WTC11 (cell line): ENCODE measurements at regions not wholly inside any gene's neighbourhood (a gene's known extent, or its start where the extent isn't known, plus 50 kb on each side); places are given as distances from the start of the nearest gene placed in this dataset.

Experiments used
- ATAC-seq: fragments of 200-7000 bp; cut with Tn5 transposase; 2 replicates; pipeline ENCODE4 v1.10.0; 2021; ENCODE audit warnings: mild to moderate bottlenecking, moderate library complexity
- CTCF ChIA-PET: fragments of 300-600 bp; sonication (Branson Sonifier 250); formaldehyde crosslinking; loops from one replicate; lab custom pipeline; 2021; ENCODE audit warnings: antibody characterized with exemption; lab: Charles Lee
- POLR2A ChIA-PET: fragments of 350-600 bp; sonication (Branson Sonifier 250); formaldehyde crosslinking; loops from one replicate; lab custom pipeline; 2021; ENCODE audit warnings: antibody characterized with exemption; lab: Charles Lee
- DNase-seq: peaks from one replicate; pipeline ENCODE4 v3.0.0; 2021; ENCODE audit warnings: low spot score
- H3K27ac Mint-ChIP-seq: 2 replicates; pipeline ENCODE4 v1.8.0; 2021; ENCODE audit warnings: mixed read lengths
- H3K27me3 Mint-ChIP-seq: 2 replicates; pipeline ENCODE4 v1.8.0; 2021; ENCODE audit warnings: low read depth, mild to moderate bottlenecking, moderate library complexity, mixed read lengths
- H3K36me3 Mint-ChIP-seq: 2 replicates; pipeline ENCODE4 v1.8.0; 2021; ENCODE audit warnings: mixed read lengths
- H3K4me1 Mint-ChIP-seq: 2 replicates; pipeline ENCODE4 v1.8.0; 2022; ENCODE audit warnings: mixed read lengths
- H3K4me3 Mint-ChIP-seq: 2 replicates; pipeline ENCODE4 v1.8.0; 2021; ENCODE audit warnings: mild to moderate bottlenecking, moderate library complexity, mixed read lengths
- H3K9me3 Mint-ChIP-seq: 2 replicates; pipeline ENCODE4 v1.8.0; 2021; ENCODE audit warnings: mixed read lengths
- ATF1 ChIP-seq: sonication (generic); formaldehyde crosslinking; IDR thresholded peaks from 2 replicates; pipeline ENCODE4 v1.8.1; 2023; ENCODE audit warnings: mild to moderate bottlenecking, moderate library complexity, missing genetic modification reagents
- ELF4 ChIP-seq: sonication (generic); formaldehyde crosslinking; IDR thresholded peaks from 2 replicates; pipeline ENCODE4 v1.8.1; 2022; ENCODE audit warnings: low read depth, mild to moderate bottlenecking, moderate library complexity, missing genetic modification reagents
- EMX1 ChIP-seq: fragments of 250-450 bp; sonication (Bioruptor Pico); IDR thresholded peaks from 2 replicates; pipeline ENCODE4 v1.8.0; 2021; ENCODE audit warnings: mild to moderate bottlenecking
- ETV6 ChIP-seq: sonication (generic); formaldehyde crosslinking; IDR thresholded peaks from 2 replicates; pipeline ENCODE4 v1.8.1; 2022; ENCODE audit warnings: mild to moderate bottlenecking, missing genetic modification reagents
- IRF2 ChIP-seq: sonication (generic); formaldehyde crosslinking; IDR thresholded peaks from 2 replicates; pipeline ENCODE4 v1.8.0; 2022; ENCODE audit warnings: low read depth, missing genetic modification reagents, borderline replicate concordance
- JAZF1 ChIP-seq: fragments of 250-450 bp; sonication (Bioruptor Pico); IDR thresholded peaks from 2 replicates; pipeline ENCODE4 v1.9.0; 2021; ENCODE audit warnings: moderate library complexity, mild to moderate bottlenecking, inconsistent platforms
- MXD4 ChIP-seq: fragments of 250-450 bp; sonication (Bioruptor Pico); IDR thresholded peaks from 2 replicates; pipeline ENCODE4 v1.8.0; 2021; ENCODE audit warnings: mild to moderate bottlenecking, moderate library complexity, borderline replicate concordance
- NFATC4 ChIP-seq: fragments of 250-450 bp; sonication (Bioruptor Pico); IDR thresholded peaks from 2 replicates; pipeline ENCODE4 v1.9.0; 2021; ENCODE audit warnings: mild to moderate bottlenecking
- NFYB ChIP-seq: sonication (generic); formaldehyde crosslinking; conservative IDR thresholded peaks from 2 replicates; pipeline ENCODE4 v1.8.0; 2022; ENCODE audit warnings: low read depth, missing genetic modification reagents
- NR2C2 ChIP-seq: sonication (generic); formaldehyde crosslinking; IDR thresholded peaks from 2 replicates; pipeline ENCODE4 v1.8.0; 2022; ENCODE audit warnings: mild to moderate bottlenecking, missing genetic modification reagents
- OVOL2 ChIP-seq: fragments of 250-450 bp; sonication (Bioruptor Pico); IDR thresholded peaks from 2 replicates; pipeline ENCODE4 v1.9.0; 2021; ENCODE audit warnings: mild to moderate bottlenecking, borderline replicate concordance
- SMAD4 ChIP-seq: sonication (generic); formaldehyde crosslinking; IDR thresholded peaks from 2 replicates; pipeline ENCODE4 v1.8.0; 2022; ENCODE audit warnings: mild to moderate bottlenecking, missing genetic modification reagents
- SP1 ChIP-seq: sonication (generic); formaldehyde crosslinking; conservative IDR thresholded peaks from 2 replicates; pipeline ENCODE4 v1.8.1; 2022; ENCODE audit warnings: missing genetic modification reagents
- ZNF219 ChIP-seq: sonication (generic); formaldehyde crosslinking; IDR thresholded peaks from 2 replicates; pipeline ENCODE4 v1.8.0; 2023; ENCODE audit warnings: missing genetic modification reagents, mild to moderate bottlenecking, borderline replicate concordance
- ZNF396 ChIP-seq: fragments of 250-450 bp; sonication (Bioruptor Pico); IDR thresholded peaks from 2 replicates; pipeline ENCODE4 v1.8.0; 2021; ENCODE audit warnings: mild to moderate bottlenecking, moderate library complexity, borderline replicate concordance
- TF ChIP-seq, protein P1 (sequence below): sonication (generic); formaldehyde crosslinking; IDR thresholded peaks from 2 replicates; pipeline ENCODE4 v1.8.1; 2022; ENCODE audit warnings: low read depth, missing genetic modification reagents, borderline replicate concordance
- TF ChIP-seq, protein P2 (sequence below): fragments of 250-450 bp; sonication (Bioruptor Pico); IDR thresholded peaks from 2 replicates; pipeline ENCODE4 v1.9.0; 2021; ENCODE audit warnings: moderate library complexity, mild to moderate bottlenecking, inconsistent platforms, borderline replicate concordance
- TF ChIP-seq, protein P3 (sequence below): sonication (generic); formaldehyde crosslinking; IDR thresholded peaks from 2 replicates; pipeline ENCODE4 v1.8.1; 2023; ENCODE audit warnings: mild to moderate bottlenecking, missing genetic modification reagents, borderline replicate concordance
- TF ChIP-seq, protein P4 (sequence below): sonication (generic); formaldehyde crosslinking; IDR thresholded peaks from 2 replicates; pipeline ENCODE4 v1.8.1; 2023; ENCODE audit warnings: mild to moderate bottlenecking, missing genetic modification reagents, moderate library complexity
- TF ChIP-seq, protein P5 (sequence below): sonication (generic); formaldehyde crosslinking; IDR thresholded peaks from 2 replicates; pipeline ENCODE4 v1.8.1; 2023; ENCODE audit warnings: mild to moderate bottlenecking, missing genetic modification reagents
- TF ChIP-seq, protein P6 (sequence below): fragments of 250-450 bp; sonication (Bioruptor Pico); IDR thresholded peaks from 2 replicates; pipeline ENCODE4 v1.8.0; 2021; ENCODE audit warnings: mild to moderate bottlenecking

DNA sequence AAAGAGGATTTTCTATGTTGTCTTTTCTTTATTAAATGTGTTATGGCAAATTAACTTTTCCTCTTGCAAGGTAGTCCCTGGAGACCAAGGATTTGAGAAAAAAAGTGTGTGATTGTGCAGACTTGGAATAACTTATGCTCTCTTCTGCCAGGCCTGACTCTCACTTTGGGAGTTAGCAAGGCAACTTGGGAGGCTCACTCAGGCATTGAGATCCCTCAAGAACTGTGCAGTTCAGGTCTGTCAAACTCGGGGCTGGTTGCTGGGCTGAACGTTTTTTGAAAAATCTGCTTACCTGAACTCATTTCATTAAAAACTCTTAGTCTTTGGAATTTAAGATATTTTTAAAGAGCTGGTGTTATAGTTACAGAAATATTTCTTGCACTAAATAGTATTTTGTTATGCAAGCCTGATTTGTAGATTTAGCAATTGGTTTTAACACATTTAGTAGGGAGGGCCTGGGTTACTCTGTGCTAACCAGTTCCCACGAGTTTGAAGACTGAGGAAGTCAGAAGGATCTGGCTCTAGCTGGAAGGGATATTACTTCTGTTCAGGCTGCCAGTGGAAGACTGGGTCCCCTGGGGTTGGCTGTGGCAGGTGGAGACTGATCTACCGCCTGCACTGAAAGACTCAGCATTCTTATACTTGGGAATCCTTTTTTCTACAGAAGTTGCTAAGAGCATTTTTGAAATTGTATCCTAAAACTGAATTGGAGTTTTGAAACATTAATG lies 150.4 kb upstream of the PCSK5 start:
- H3K9me3 Mint-ChIP-seq, result peaks cover 20% of the 10 kb centered on the region
- ChIA-PET CTCF (interaction anchor here (0.6 kb wide), 1 partner anchor 469 kb away, joined by 4 read pairs; no protein-coding TSS in a partner anchor), POLR2A (no interaction called here)
- no peaks in the 10 kb centered on the region for H3K4me1 Mint-ChIP-seq
- H3K27ac Mint-ChIP-seq, result no peak overlapping the region
- DNase-seq (no peak), ATAC-seq (no peak; the same call in 1 of the 2 replicates)
- H3K4me3 Mint-ChIP-seq, result no peak overlapping the region
- no peaks in the 10 kb centered on the region; the same call in 1 of the 2 replicates for H3K36me3 Mint-ChIP-seq
- TF ChIP-seq JAZF1 (CRISPR knock-in tag) (no peak), NFYB (CRISPR knock-in tag) (no peak), MXD4 (CRISPR knock-in tag) (no peak), NFATC4 (CRISPR knock-in tag) (no peak), ELF4 (CRISPR knock-in tag) (no peak), IRF2 (CRISPR knock-in tag) (no peak), ZNF219 (no peak), NR2C2 (CRISPR knock-in tag) (no peak), ZNF396 (no peak), ATF1 (CRISPR knock-in tag) (no peak), ETV6 (no peak), EMX1 (CRISPR knock-in tag) (no peak), SMAD4 (CRISPR knock-in tag) (no peak)
- TF ChIP-seq, protein P1, sequence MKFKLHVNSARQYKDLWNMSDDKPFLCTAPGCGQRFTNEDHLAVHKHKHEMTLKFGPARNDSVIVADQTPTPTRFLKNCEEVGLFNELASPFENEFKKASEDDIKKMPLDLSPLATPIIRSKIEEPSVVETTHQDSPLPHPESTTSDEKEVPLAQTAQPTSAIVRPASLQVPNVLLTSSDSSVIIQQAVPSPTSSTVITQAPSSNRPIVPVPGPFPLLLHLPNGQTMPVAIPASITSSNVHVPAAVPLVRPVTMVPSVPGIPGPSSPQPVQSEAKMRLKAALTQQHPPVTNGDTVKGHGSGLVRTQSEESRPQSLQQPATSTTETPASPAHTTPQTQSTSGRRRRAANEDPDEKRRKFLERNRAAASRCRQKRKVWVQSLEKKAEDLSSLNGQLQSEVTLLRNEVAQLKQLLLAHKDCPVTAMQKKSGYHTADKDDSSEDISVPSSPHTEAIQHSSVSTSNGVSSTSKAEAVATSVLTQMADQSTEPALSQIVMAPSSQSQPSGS (CRISPR knock-in tag), result no peak
- TF ChIP-seq, protein P2, sequence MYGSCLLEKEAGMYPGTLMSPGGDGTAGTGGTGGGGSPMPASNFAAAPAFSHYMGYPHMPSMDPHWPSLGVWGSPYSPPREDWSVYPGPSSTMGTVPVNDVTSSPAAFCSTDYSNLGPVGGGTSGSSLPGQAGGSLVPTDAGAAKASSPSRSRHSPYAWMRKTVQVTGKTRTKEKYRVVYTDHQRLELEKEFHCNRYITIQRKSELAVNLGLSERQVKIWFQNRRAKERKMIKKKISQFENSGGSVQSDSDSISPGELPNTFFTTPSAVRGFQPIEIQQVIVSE, result no peak
- TF ChIP-seq, protein P3, sequence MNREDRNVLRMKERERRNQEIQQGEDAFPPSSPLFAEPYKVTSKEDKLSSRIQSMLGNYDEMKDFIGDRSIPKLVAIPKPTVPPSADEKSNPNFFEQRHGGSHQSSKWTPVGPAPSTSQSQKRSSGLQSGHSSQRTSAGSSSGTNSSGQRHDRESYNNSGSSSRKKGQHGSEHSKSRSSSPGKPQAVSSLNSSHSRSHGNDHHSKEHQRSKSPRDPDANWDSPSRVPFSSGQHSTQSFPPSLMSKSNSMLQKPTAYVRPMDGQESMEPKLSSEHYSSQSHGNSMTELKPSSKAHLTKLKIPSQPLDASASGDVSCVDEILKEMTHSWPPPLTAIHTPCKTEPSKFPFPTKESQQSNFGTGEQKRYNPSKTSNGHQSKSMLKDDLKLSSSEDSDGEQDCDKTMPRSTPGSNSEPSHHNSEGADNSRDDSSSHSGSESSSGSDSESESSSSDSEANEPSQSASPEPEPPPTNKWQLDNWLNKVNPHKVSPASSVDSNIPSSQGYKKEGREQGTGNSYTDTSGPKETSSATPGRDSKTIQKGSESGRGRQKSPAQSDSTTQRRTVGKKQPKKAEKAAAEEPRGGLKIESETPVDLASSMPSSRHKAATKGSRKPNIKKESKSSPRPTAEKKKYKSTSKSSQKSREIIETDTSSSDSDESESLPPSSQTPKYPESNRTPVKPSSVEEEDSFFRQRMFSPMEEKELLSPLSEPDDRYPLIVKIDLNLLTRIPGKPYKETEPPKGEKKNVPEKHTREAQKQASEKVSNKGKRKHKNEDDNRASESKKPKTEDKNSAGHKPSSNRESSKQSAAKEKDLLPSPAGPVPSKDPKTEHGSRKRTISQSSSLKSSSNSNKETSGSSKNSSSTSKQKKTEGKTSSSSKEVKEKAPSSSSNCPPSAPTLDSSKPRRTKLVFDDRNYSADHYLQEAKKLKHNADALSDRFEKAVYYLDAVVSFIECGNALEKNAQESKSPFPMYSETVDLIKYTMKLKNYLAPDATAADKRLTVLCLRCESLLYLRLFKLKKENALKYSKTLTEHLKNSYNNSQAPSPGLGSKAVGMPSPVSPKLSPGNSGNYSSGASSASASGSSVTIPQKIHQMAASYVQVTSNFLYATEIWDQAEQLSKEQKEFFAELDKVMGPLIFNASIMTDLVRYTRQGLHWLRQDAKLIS (CRISPR knock-in tag), result no peak
- H3K27me3 Mint-ChIP-seq, result no peaks in the 10 kb centered on the region

DNA sequence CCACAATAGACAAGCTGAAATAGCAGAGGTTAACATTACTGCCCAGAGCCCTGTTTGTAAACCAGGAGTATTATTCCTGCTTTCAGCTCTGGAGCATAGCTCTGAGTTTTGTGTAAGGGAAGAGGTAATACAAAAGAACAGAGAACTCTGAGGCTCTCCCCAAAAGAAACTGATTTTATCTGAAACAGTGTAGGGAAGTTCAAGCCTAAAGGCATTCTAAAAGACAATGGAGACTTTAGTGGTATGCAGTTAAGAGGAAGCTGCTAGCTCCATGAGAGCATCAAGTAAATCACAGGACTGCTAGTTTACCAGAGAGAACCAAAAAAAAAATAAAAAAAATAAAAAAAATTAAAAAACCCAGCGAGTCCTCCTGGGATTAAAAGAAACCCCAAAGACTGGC lies 146.6 kb upstream of the PCSK5 start:
- TF ChIP-seq SP1 (no peak), OVOL2 (CRISPR knock-in tag) (no peak)
- TF ChIP-seq, protein P4, sequence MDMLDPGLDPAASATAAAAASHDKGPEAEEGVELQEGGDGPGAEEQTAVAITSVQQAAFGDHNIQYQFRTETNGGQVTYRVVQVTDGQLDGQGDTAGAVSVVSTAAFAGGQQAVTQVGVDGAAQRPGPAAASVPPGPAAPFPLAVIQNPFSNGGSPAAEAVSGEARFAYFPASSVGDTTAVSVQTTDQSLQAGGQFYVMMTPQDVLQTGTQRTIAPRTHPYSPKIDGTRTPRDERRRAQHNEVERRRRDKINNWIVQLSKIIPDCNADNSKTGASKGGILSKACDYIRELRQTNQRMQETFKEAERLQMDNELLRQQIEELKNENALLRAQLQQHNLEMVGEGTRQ (CRISPR knock-in tag), result no peak
- TF ChIP-seq, protein P5, sequence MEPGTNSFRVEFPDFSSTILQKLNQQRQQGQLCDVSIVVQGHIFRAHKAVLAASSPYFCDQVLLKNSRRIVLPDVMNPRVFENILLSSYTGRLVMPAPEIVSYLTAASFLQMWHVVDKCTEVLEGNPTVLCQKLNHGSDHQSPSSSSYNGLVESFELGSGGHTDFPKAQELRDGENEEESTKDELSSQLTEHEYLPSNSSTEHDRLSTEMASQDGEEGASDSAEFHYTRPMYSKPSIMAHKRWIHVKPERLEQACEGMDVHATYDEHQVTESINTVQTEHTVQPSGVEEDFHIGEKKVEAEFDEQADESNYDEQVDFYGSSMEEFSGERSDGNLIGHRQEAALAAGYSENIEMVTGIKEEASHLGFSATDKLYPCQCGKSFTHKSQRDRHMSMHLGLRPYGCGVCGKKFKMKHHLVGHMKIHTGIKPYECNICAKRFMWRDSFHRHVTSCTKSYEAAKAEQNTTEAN (CRISPR knock-in tag), result no peak
- TF ChIP-seq, protein P6, sequence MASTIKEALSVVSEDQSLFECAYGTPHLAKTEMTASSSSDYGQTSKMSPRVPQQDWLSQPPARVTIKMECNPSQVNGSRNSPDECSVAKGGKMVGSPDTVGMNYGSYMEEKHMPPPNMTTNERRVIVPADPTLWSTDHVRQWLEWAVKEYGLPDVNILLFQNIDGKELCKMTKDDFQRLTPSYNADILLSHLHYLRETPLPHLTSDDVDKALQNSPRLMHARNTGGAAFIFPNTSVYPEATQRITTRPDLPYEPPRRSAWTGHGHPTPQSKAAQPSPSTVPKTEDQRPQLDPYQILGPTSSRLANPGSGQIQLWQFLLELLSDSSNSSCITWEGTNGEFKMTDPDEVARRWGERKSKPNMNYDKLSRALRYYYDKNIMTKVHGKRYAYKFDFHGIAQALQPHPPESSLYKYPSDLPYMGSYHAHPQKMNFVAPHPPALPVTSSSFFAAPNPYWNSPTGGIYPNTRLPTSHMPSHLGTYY (CRISPR knock-in tag), result no peak
- Mint-ChIP-seq H3K4me1 (no peaks in the 10 kb centered on the region), H3K9me3 (peaks cover 33% of the 10 kb centered on the region), H3K4me3 (no peak overlapping the region), H3K27me3 (no peaks in the 10 kb centered on the region), H3K36me3 (no peaks in the 10 kb centered on the region; the same call in 1 of the 2 replicates), H3K27ac (no peak overlapping the region)
- CTCF ChIA-PET, result interaction anchor here (0.9 kb wide), 1 partner anchor 111 kb away, joined by 3 read pairs; no protein-coding TSS in a partner anchor
- POLR2A ChIA-PET, result no interaction called here
- ATAC-seq (no peak), DNase-seq (no peak)
